ENCODE measurements at regions not wholly inside any gene's neighbourhood (a gene's known extent, or its start where the extent isn't known, plus 50 kb on each side); places are given as distances from the start of the nearest gene placed in this dataset.

- H2AK5ac ChIP-seq (ENCODE audit: low read length, severe bottlenecking), result no peak overlapping the region
- no peak overlapping the region for H2BK120ac ChIP-seq (ENCODE audit: low read depth, low read length)
- no peaks in the 10 kb centered on the region for H3K79me1 ChIP-seq (replicated peaks; ENCODE audit: low read length, poor library complexity, severe bottlenecking)
- H3K9ac ChIP-seq (ENCODE audit: low read length), result no peak overlapping the region
- no peak overlapping the region for H2AFZ ChIP-seq (ENCODE audit: low read depth, low read length)
- H4K8ac ChIP-seq (ENCODE audit: low read length), result no peak overlapping the region
- H3K36me3 ChIP-seq (ENCODE audit: control insufficient read depth in 1 of 2, insufficient read depth in 2 of 2, low read depth in 1 of 2, low read length in 2 of 2), result no peaks in the 10 kb centered on the region
- no peak overlapping the region for H2BK15ac ChIP-seq (ENCODE audit: low read depth, poor library complexity, severe bottlenecking)
- H3K27me3 ChIP-seq (ENCODE audit: control insufficient read depth in 1 of 2, insufficient read depth in 1 of 2, low read length in 2 of 2), result no peaks in the 10 kb centered on the region
- no peak overlapping the region for H3K4me3 ChIP-seq (ENCODE audit: insufficient read depth in 1 of 2, low read depth in 1 of 2, low read length in 2 of 2)
- no peak overlapping the region for H3K4ac ChIP-seq (ENCODE audit: low read depth in 1 of 2, low read length in 2 of 2)
- no peak overlapping the region for H2BK12ac ChIP-seq (ENCODE audit: low read length in 2 of 2)
- no peak overlapping the region for H3K27ac ChIP-seq (ENCODE audit: low read length, poor library complexity, severe bottlenecking)
- no peaks in the 10 kb centered on the region for H3K4me1 ChIP-seq (ENCODE audit: control insufficient read depth, insufficient read depth, low read depth, low read length)
- no peak overlapping the region for H4K91ac ChIP-seq (ENCODE audit: low read length)
- no peak overlapping the region for H2BK5ac ChIP-seq (ENCODE audit: low read depth, low read length, poor library complexity, severe bottlenecking)
- H3K14ac ChIP-seq (ENCODE audit: low read length in 2 of 2), result no peak overlapping the region
- H3K18ac ChIP-seq (ENCODE audit: low read depth in 1 of 2, low read length in 2 of 2), result no peak overlapping the region
- H3K9me3 ChIP-seq (ENCODE audit: control insufficient read depth, low read length), result no peaks in the 10 kb centered on the region
- no peak overlapping the region for H3K23ac ChIP-seq (ENCODE audit: low read length in 2 of 2)
- DNase-seq, result no peak
- no peak overlapping the region for H3K4me2 ChIP-seq (ENCODE audit: low read length, poor library complexity, severe bottlenecking)
These were observed 1109.3 kb downstream of the MAT2B start for GRCh38 chr5:164614707-164615106.

- no peaks in the 10 kb centered on the region for H3K4me1 ChIP-seq (ENCODE audit: control insufficient read depth, insufficient read depth, low read depth, low read length)
These were observed 1111.9 kb downstream of the MAT2B start for GRCh38 chr5:164617290-164617689.

GRCh38 chr5:164627021-164627420 lies 1121.6 kb downstream of the MAT2B start:
- Histone ChIP-seq H3K27me3 (ENCODE audit: control insufficient read depth in 1 of 2, insufficient read depth in 1 of 2, low read length in 2 of 2) (no peaks in the 10 kb centered on the region), H3K23ac (ENCODE audit: low read length in 2 of 2) (no peak overlapping the region), H2AFZ (ENCODE audit: low read depth, low read length) (no peak overlapping the region), H3K4me1 (ENCODE audit: control insufficient read depth, insufficient read depth, low read depth, low read length) (no peaks in the 10 kb centered on the region), H3K18ac (ENCODE audit: low read depth in 1 of 2, low read length in 2 of 2) (no peak overlapping the region), H4K8ac (ENCODE audit: low read length) (no peak overlapping the region), H3K27ac (ENCODE audit: low read length, poor library complexity, severe bottlenecking) (no peak overlapping the region), H3K4me2 (ENCODE audit: low read length, poor library complexity, severe bottlenecking) (no peak overlapping the region), H3K79me1 (replicated peaks; ENCODE audit: low read length, poor library complexity, severe bottlenecking) (no peaks in the 10 kb centered on the region), H2BK120ac (ENCODE audit: low read depth, low read length) (no peak overlapping the region), H2AK5ac (ENCODE audit: low read length, severe bottlenecking) (no peak overlapping the region), H3K36me3 (ENCODE audit: control insufficient read depth in 1 of 2, insufficient read depth in 2 of 2, low read depth in 1 of 2, low read length in 2 of 2) (no peaks in the 10 kb centered on the region), H2BK5ac (ENCODE audit: low read depth, low read length, poor library complexity, severe bottlenecking) (no peak overlapping the region), H4K91ac (ENCODE audit: low read length) (no peak overlapping the region), H2BK15ac (ENCODE audit: low read depth, poor library complexity, severe bottlenecking) (no peak overlapping the region), H3K9ac (ENCODE audit: low read length) (no peak overlapping the region), H2BK12ac (ENCODE audit: low read length in 2 of 2) (no peak overlapping the region), H3K14ac (ENCODE audit: low read length in 2 of 2) (no peak overlapping the region), H3K4ac (ENCODE audit: low read depth in 1 of 2, low read length in 2 of 2) (no peak overlapping the region), H3K9me3 (ENCODE audit: control insufficient read depth, low read length) (no peaks in the 10 kb centered on the region), H3K4me3 (ENCODE audit: insufficient read depth in 1 of 2, low read depth in 1 of 2, low read length in 2 of 2) (no peak overlapping the region)
- WGBS, result 100% methylated on average over 2 of the region's 4 CpGs
- no peak for DNase-seq

More at GRCh38 chr5:164617290-164617689, 1111.9 kb downstream of the MAT2B start:
- Histone ChIP-seq H3K27me3 (ENCODE audit: control insufficient read depth in 1 of 2, insufficient read depth in 1 of 2, low read length in 2 of 2) (no peaks in the 10 kb centered on the region), H3K4ac (ENCODE audit: low read depth in 1 of 2, low read length in 2 of 2) (no peak overlapping the region), H3K18ac (ENCODE audit: low read depth in 1 of 2, low read length in 2 of 2) (no peak overlapping the region), H2BK12ac (ENCODE audit: low read length in 2 of 2) (no peak overlapping the region), H3K9ac (ENCODE audit: low read length) (no peak overlapping the region), H4K8ac (ENCODE audit: low read length) (no peak overlapping the region), H3K23ac (ENCODE audit: low read length in 2 of 2) (no peak overlapping the region), H3K79me1 (replicated peaks; ENCODE audit: low read length, poor library complexity, severe bottlenecking) (no peaks in the 10 kb centered on the region), H4K91ac (ENCODE audit: low read length) (no peak overlapping the region), H3K4me2 (ENCODE audit: low read length, poor library complexity, severe bottlenecking) (no peak overlapping the region), H2BK15ac (ENCODE audit: low read depth, poor library complexity, severe bottlenecking) (no peak overlapping the region), H2BK5ac (ENCODE audit: low read depth, low read length, poor library complexity, severe bottlenecking) (no peak overlapping the region), H3K14ac (ENCODE audit: low read length in 2 of 2) (no peak overlapping the region), H2AK5ac (ENCODE audit: low read length, severe bottlenecking) (no peak overlapping the region), H2BK120ac (ENCODE audit: low read depth, low read length) (no peak overlapping the region), H3K9me3 (ENCODE audit: control insufficient read depth, low read length) (no peaks in the 10 kb centered on the region), H2AFZ (ENCODE audit: low read depth, low read length) (no peak overlapping the region), H3K27ac (ENCODE audit: low read length, poor library complexity, severe bottlenecking) (no peak overlapping the region), H3K4me3 (ENCODE audit: insufficient read depth in 1 of 2, low read depth in 1 of 2, low read length in 2 of 2) (no peak overlapping the region), H3K36me3 (ENCODE audit: control insufficient read depth in 1 of 2, insufficient read depth in 2 of 2, low read depth in 1 of 2, low read length in 2 of 2) (no peaks in the 10 kb centered on the region)
- 88% methylated on average over 5 of the region's 5 CpGs for WGBS
- DNase-seq, result no peak

- H4K91ac ChIP-seq (ENCODE audit: low read length), result no peak overlapping the region
- no peak overlapping the region for H3K4ac ChIP-seq (ENCODE audit: low read depth in 1 of 2, low read length in 2 of 2)
- H3K9ac ChIP-seq (ENCODE audit: low read length), result no peak overlapping the region
- no peak overlapping the region for H2BK12ac ChIP-seq (ENCODE audit: low read length in 2 of 2)
- H3K36me3 ChIP-seq (ENCODE audit: control insufficient read depth in 1 of 2, insufficient read depth in 2 of 2, low read depth in 1 of 2, low read length in 2 of 2), result no peaks in the 10 kb centered on the region
- H3K79me1 ChIP-seq (replicated peaks; ENCODE audit: low read length, poor library complexity, severe bottlenecking), result no peaks in the 10 kb centered on the region
- H4K8ac ChIP-seq (ENCODE audit: low read length), result no peak overlapping the region
- no peak overlapping the region for H3K23ac ChIP-seq (ENCODE audit: low read length in 2 of 2)
- H2AFZ ChIP-seq (ENCODE audit: low read depth, low read length), result no peak overlapping the region
- no peak for DNase-seq
- no peak overlapping the region for H2BK120ac ChIP-seq (ENCODE audit: low read depth, low read length)
- H3K27me3 ChIP-seq (ENCODE audit: control insufficient read depth in 1 of 2, insufficient read depth in 1 of 2, low read length in 2 of 2), result no peaks in the 10 kb centered on the region
- 60% methylated on average over 1 of the region's 1 CpG for WGBS
- no peak overlapping the region for H2BK15ac ChIP-seq (ENCODE audit: low read depth, poor library complexity, severe bottlenecking)
- H3K4me3 ChIP-seq (ENCODE audit: insufficient read depth in 1 of 2, low read depth in 1 of 2, low read length in 2 of 2), result no peak overlapping the region
- no peak overlapping the region for H3K27ac ChIP-seq (ENCODE audit: low read length, poor library complexity, severe bottlenecking)
- H3K9me3 ChIP-seq (ENCODE audit: control insufficient read depth, low read length), result no peaks in the 10 kb centered on the region
- no peak overlapping the region for H3K18ac ChIP-seq (ENCODE audit: low read depth in 1 of 2, low read length in 2 of 2)
- H2AK5ac ChIP-seq (ENCODE audit: low read length, severe bottlenecking), result no peak overlapping the region
- no peak overlapping the region for H3K4me2 ChIP-seq (ENCODE audit: low read length, poor library complexity, severe bottlenecking)
- no peaks in the 10 kb centered on the region for H3K4me1 ChIP-seq (ENCODE audit: control insufficient read depth, insufficient read depth, low read depth, low read length)
- H2BK5ac ChIP-seq (ENCODE audit: low read depth, low read length, poor library complexity, severe bottlenecking), result no peak overlapping the region
- no peak overlapping the region for H3K14ac ChIP-seq (ENCODE audit: low read length in 2 of 2)
These were observed 1131.0 kb downstream of the MAT2B start for GRCh38 chr5:164636456-164636855.
